HG02623 (cell line): ENCODE measurements at regions not wholly inside any gene's neighbourhood (a gene's known extent, or its start where the extent isn't known, plus 50 kb on each side); places are given as distances from the start of the nearest gene placed in this dataset.
"Not testable (repeated sequence)": the region's sequence is repeated elsewhere in the genome, so short reads cannot be mapped to it uniquely, and the experiment has no call there.

Experiments used
- ATAC-seq: cut with Tn5 transposase; IDR thresholded peaks from one replicate; pipeline ENCODE4 v1.9.1; 2021; ENCODE audit warnings: moderate library complexity; ENCODE audit not compliant: unreplicated experiment

GRCh38 chr9:40939201-40939887 lies 189.1 kb downstream of the FOXD4L6 start:
- ATAC-seq = not testable (repeated sequence)

GRCh38 chr9:40935336-40935735 lies 193.1 kb downstream of the FOXD4L6 start:
- no peak for ATAC-seq

GRCh38 chr9:40934480-40934879 lies 194.0 kb downstream of the FOXD4L6 start:
- ATAC-seq = not testable (repeated sequence)

GRCh38 chr9:40930426-40930825 lies 198.1 kb downstream of the FOXD4L6 start:
- ATAC-seq = not testable (repeated sequence)

GRCh38 chr9:40929488-40929845 lies 199.0 kb downstream of the FOXD4L6 start:
- ATAC-seq = not testable (repeated sequence)

GRCh38 chr9:40928803-40929487 lies 199.5 kb downstream of the FOXD4L6 start:
- no peak for ATAC-seq

GRCh38 chr9:40927851-40928802 lies 200.4 kb downstream of the FOXD4L6 start:
- no peak for ATAC-seq

- ATAC-seq = no peak
These were observed 201.2 kb downstream of the FOXD4L6 start for GRCh38 chr9:40927260-40927631.

- no peak for ATAC-seq
These were observed 201.8 kb downstream of the FOXD4L6 start for GRCh38 chr9:40926404-40927259.

- no peak for ATAC-seq
These were observed 203.3 kb downstream of the FOXD4L6 start for GRCh38 chr9:40925149-40925548.

- not testable (repeated sequence) for ATAC-seq
These were observed 212.1 kb downstream of the FOXD4L6 start for GRCh38 chr9:40916399-40916783.

GRCh38 chr9:40915660-40916398 lies 212.7 kb downstream of the FOXD4L6 start:
- not testable (repeated sequence) for ATAC-seq

- no peak for ATAC-seq
These were observed 213.5 kb downstream of the FOXD4L6 start for GRCh38 chr9:40914772-40915659.

- no peak for ATAC-seq
These were observed 214.4 kb downstream of the FOXD4L6 start for GRCh38 chr9:40913928-40914673.

GRCh38 chr9:40913096-40913719 lies 215.3 kb downstream of the FOXD4L6 start:
- no peak for ATAC-seq

- ATAC-seq = not testable (repeated sequence)
These were observed 215.8 kb downstream of the FOXD4L6 start for GRCh38 chr9:40912679-40913078.

GRCh38 chr9:40911647-40912046 lies 216.8 kb downstream of the FOXD4L6 start:
- ATAC-seq = no peak

GRCh38 chr9:40910995-40911394 lies 217.5 kb downstream of the FOXD4L6 start:
- not testable (repeated sequence) for ATAC-seq
